ENCODE measurements at regions not wholly inside any gene's neighbourhood (a gene's known extent, or its start where the extent isn't known, plus 50 kb on each side); places are given as distances from the start of the nearest gene placed in this dataset.

DNA sequence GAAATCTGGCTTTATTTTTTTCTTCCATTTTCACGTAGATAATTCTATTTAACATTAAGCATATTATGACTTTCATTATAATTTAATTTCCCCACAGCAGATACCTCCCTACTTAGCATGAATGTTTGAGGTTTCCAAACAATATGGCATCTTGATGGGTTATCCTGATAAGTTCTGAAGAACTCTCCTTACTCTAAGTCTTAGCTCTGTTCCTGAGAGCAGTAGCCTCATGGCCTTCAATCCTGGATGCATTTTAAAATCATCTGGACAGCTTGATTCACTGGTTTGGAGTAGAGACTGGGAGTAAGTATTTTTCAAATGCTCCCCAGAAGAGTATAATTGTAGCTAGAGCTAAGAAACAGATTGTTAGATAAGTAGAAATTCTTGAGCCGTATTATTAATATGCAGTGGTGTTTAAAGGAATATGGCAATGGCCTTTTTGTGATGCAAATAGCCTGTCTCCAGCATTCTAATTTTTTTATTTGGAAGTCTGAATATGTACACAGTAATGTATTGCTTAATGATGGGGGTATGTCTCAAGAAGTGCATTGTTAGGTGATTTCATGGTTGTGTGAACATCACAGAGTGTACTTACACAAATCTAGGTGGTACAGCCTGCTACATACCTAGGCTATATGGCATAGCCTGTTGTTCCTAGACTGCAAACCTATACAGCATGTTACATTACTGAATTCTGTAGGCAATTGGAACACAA is 110.5 kb upstream of the EEF1E1 start:
- no TSS peak for BruUV-seq (replicated peaks)
- Histone ChIP-seq H3K4me2 (ENCODE audit: low read length) (no peak overlapping the region), H3K27ac (ENCODE audit: low read depth, low read length, poor library complexity, severe bottlenecking) (no peak overlapping the region), H3K9me2 (ENCODE audit: insufficient read depth, low read length) (no peaks in the 10 kb centered on the region), H4K20me1 (ENCODE audit: insufficient read depth, low read length) (no peaks in the 10 kb centered on the region), H3K9me3 (ENCODE audit: low read length) (no peaks in the 10 kb centered on the region), H3K4me3 (ENCODE audit: low read depth, low read length, poor library complexity, severe bottlenecking) (no peak overlapping the region), H3K4me1 (ENCODE audit: insufficient read depth, low read length, poor library complexity, severe bottlenecking) (no peaks in the 10 kb centered on the region), H2AFZ (ENCODE audit: low read length) (no peak overlapping the region), H3K36me3 (ENCODE audit: insufficient read depth, low read length) (no peaks in the 10 kb centered on the region), H3K79me2 (ENCODE audit: insufficient read depth, low read depth, low read length) (no peaks in the 10 kb centered on the region)
- intact Hi-C loops (cut with micrococcal nuclease; ENCODE audit: unreplicated experiment): no loop called here
- POLR2A ChIA-PET: interaction anchor here (0.6 kb wide), 1 partner anchor 273 kb away, joined by 3 read pairs; no protein-coding TSS in a partner anchor
- DNase-seq (ENCODE audit: low spot score): no peak
- CTCF ChIA-PET (ENCODE audit: unreplicated experiment): no interaction called here
- TF ChIP-seq, protein P1, sequence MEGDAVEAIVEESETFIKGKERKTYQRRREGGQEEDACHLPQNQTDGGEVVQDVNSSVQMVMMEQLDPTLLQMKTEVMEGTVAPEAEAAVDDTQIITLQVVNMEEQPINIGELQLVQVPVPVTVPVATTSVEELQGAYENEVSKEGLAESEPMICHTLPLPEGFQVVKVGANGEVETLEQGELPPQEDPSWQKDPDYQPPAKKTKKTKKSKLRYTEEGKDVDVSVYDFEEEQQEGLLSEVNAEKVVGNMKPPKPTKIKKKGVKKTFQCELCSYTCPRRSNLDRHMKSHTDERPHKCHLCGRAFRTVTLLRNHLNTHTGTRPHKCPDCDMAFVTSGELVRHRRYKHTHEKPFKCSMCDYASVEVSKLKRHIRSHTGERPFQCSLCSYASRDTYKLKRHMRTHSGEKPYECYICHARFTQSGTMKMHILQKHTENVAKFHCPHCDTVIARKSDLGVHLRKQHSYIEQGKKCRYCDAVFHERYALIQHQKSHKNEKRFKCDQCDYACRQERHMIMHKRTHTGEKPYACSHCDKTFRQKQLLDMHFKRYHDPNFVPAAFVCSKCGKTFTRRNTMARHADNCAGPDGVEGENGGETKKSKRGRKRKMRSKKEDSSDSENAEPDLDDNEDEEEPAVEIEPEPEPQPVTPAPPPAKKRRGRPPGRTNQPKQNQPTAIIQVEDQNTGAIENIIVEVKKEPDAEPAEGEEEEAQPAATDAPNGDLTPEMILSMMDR (conservative IDR thresholded peaks at IDR 0.05; ENCODE audit: low read length): no peak
- no peak for TF ChIP-seq EZH2phosphoT487 (IDR thresholded peaks at IDR 0.05; ENCODE audit: borderline replicate concordance, low read depth, low read length)

DNA sequence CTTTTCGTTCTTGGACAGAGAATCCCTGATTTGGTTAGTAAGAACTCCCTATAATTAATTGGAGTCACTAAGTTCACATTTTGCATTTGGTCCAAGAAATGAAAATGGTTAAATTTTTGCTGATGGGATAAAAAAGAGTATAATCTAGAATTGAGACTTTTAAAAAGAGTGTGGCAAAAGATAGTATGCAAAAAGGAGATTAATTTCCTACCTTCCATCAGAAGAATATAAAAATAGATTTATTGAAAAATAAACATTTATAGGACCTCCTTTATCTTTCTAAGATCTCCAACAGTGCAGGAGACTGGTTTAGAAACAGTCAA is 105.5 kb upstream of the EEF1E1 start:
- POLR2A ChIA-PET: interaction anchor here (0.7 to 1.4 kb wide), 2 partner anchors 10 to 554 kb away, joined by 3 to 4 read pairs; no protein-coding TSS in a partner anchor
- CTCF ChIA-PET (ENCODE audit: unreplicated experiment): no interaction called here

More for the DNA sequence above, 105.5 kb upstream of the EEF1E1 start:
- no peak overlapping the region for H2AFZ ChIP-seq (ENCODE audit: low read length)
- intact Hi-C loops (cut with micrococcal nuclease; ENCODE audit: unreplicated experiment): no loop called here
- H3K36me3 ChIP-seq (ENCODE audit: insufficient read depth, low read length): no peaks in the 10 kb centered on the region
- no peaks in the 10 kb centered on the region for H3K79me2 ChIP-seq (ENCODE audit: insufficient read depth, low read depth, low read length)
- BruUV-seq (replicated peaks): no TSS peak
- no peaks in the 10 kb centered on the region for H3K4me1 ChIP-seq (ENCODE audit: insufficient read depth, low read length, poor library complexity, severe bottlenecking)
- TF ChIP-seq, protein P1 (conservative IDR thresholded peaks at IDR 0.05; ENCODE audit: low read length): no peak
- no peak for TF ChIP-seq EZH2phosphoT487 (IDR thresholded peaks at IDR 0.05; ENCODE audit: borderline replicate concordance, low read depth, low read length)
- no peaks in the 10 kb centered on the region for H4K20me1 ChIP-seq (ENCODE audit: insufficient read depth, low read length)
- DNase-seq (ENCODE audit: low spot score): no peak
- H3K4me2 ChIP-seq (ENCODE audit: low read length): no peak overlapping the region
- no peaks in the 10 kb centered on the region for H3K9me3 ChIP-seq (ENCODE audit: low read length)
- H3K4me3 ChIP-seq (ENCODE audit: low read depth, low read length, poor library complexity, severe bottlenecking): no peak overlapping the region
- H3K27ac ChIP-seq (ENCODE audit: low read depth, low read length, poor library complexity, severe bottlenecking): no peak overlapping the region
- no peaks in the 10 kb centered on the region for H3K9me2 ChIP-seq (ENCODE audit: insufficient read depth, low read length)
